WTC11 (cell line): ENCODE measurements at regions not wholly inside any gene's neighbourhood (a gene's known extent, or its start where the extent isn't known, plus 50 kb on each side); places are given as distances from the start of the nearest gene placed in this dataset.

ENCODE experiments used
- ATAC-seq: fragments of 200-7000 bp; cut with Tn5 transposase; 2 replicates; pipeline ENCODE4 v1.10.0; 2021; ENCODE audit warnings: mild to moderate bottlenecking, moderate library complexity
- CTCF ChIA-PET: fragments of 300-600 bp; sonication (Branson Sonifier 250); formaldehyde crosslinking; loops from one replicate; lab custom pipeline; 2021; ENCODE audit warnings: antibody characterized with exemption; lab: Charles Lee
- POLR2A ChIA-PET: fragments of 350-600 bp; sonication (Branson Sonifier 250); formaldehyde crosslinking; loops from one replicate; lab custom pipeline; 2021; ENCODE audit warnings: antibody characterized with exemption; lab: Charles Lee
- DNase-seq: peaks from one replicate; pipeline ENCODE4 v3.0.0; 2021; ENCODE audit warnings: low spot score
- H3K27ac Mint-ChIP-seq: 2 replicates; pipeline ENCODE4 v1.8.0; 2021; ENCODE audit warnings: mixed read lengths
- H3K27me3 Mint-ChIP-seq: 2 replicates; pipeline ENCODE4 v1.8.0; 2021; ENCODE audit warnings: low read depth, mild to moderate bottlenecking, moderate library complexity, mixed read lengths
- H3K36me3 Mint-ChIP-seq: 2 replicates; pipeline ENCODE4 v1.8.0; 2021; ENCODE audit warnings: mixed read lengths
- H3K4me1 Mint-ChIP-seq: 2 replicates; pipeline ENCODE4 v1.8.0; 2022; ENCODE audit warnings: mixed read lengths
- H3K4me3 Mint-ChIP-seq: 2 replicates; pipeline ENCODE4 v1.8.0; 2021; ENCODE audit warnings: mild to moderate bottlenecking, moderate library complexity, mixed read lengths
- H3K9me3 Mint-ChIP-seq: 2 replicates; pipeline ENCODE4 v1.8.0; 2021; ENCODE audit warnings: mixed read lengths
- ETV6 ChIP-seq: sonication (generic); formaldehyde crosslinking; IDR thresholded peaks from 2 replicates; pipeline ENCODE4 v1.8.1; 2022; ENCODE audit warnings: mild to moderate bottlenecking, missing genetic modification reagents
- NFATC4 ChIP-seq: fragments of 250-450 bp; sonication (Bioruptor Pico); IDR thresholded peaks from 2 replicates; pipeline ENCODE4 v1.9.0; 2021; ENCODE audit warnings: mild to moderate bottlenecking
- NFE2L1 ChIP-seq: sonication (generic); formaldehyde crosslinking; IDR thresholded peaks from 2 replicates; pipeline ENCODE4 v1.8.1; 2023; ENCODE audit warnings: missing genetic modification reagents
- NR1H2 ChIP-seq: sonication (generic); formaldehyde crosslinking; IDR thresholded peaks from 2 replicates; pipeline ENCODE4 v1.9.0; 2021; ENCODE audit warnings: mild to moderate bottlenecking, moderate library complexity, missing genetic modification reagents
- NR3C1 ChIP-seq: sonication (generic); formaldehyde crosslinking; conservative IDR thresholded peaks from 2 replicates; pipeline ENCODE4 v1.8.1; 2023; ENCODE audit warnings: low read depth, mild to moderate bottlenecking, missing genetic modification reagents
- OVOL2 ChIP-seq: fragments of 250-450 bp; sonication (Bioruptor Pico); IDR thresholded peaks from 2 replicates; pipeline ENCODE4 v1.9.0; 2021; ENCODE audit warnings: mild to moderate bottlenecking, borderline replicate concordance
- PRRX2 ChIP-seq: fragments of 250-450 bp; sonication (Bioruptor Pico); IDR thresholded peaks from 2 replicates; pipeline ENCODE4 v1.8.0; 2021; ENCODE audit warnings: mild to moderate bottlenecking
- TCF7 ChIP-seq: sonication (generic); formaldehyde crosslinking; IDR thresholded peaks from 2 replicates; pipeline ENCODE4 v1.8.0; 2022; ENCODE audit warnings: mild to moderate bottlenecking, low read depth, missing genetic modification reagents, moderate library complexity
- TEAD1 ChIP-seq: sonication (generic); formaldehyde crosslinking; IDR thresholded peaks from 2 replicates; pipeline ENCODE4 v1.8.0; 2022; ENCODE audit warnings: mild to moderate bottlenecking, missing genetic modification reagents
- ZBTB21 ChIP-seq: sonication (generic); formaldehyde crosslinking; IDR thresholded peaks from 2 replicates; pipeline ENCODE4 v1.8.1; 2023; ENCODE audit warnings: mild to moderate bottlenecking, missing genetic modification reagents, borderline replicate concordance
- TF ChIP-seq, protein P1 (sequence below): fragments of 250-450 bp; sonication (Bioruptor Pico); IDR thresholded peaks from 2 replicates; pipeline ENCODE4 v1.9.0; 2021; ENCODE audit warnings: mild to moderate bottlenecking
- TF ChIP-seq, protein P2 (sequence below): fragments of 250-450 bp; sonication (Bioruptor Pico); IDR thresholded peaks from 2 replicates; pipeline ENCODE4 v1.9.0; 2021; ENCODE audit warnings: moderate library complexity, mild to moderate bottlenecking, inconsistent platforms, borderline replicate concordance
- TF ChIP-seq, protein P3 (sequence below): fragments of 250-450 bp; sonication (Bioruptor Pico); conservative IDR thresholded peaks from 2 replicates; pipeline ENCODE4 v1.9.0; 2021; ENCODE audit warnings: mild to moderate bottlenecking
- TF ChIP-seq, protein P4 (sequence below): sonication (generic); formaldehyde crosslinking; IDR thresholded peaks from 2 replicates; pipeline ENCODE4 v1.8.1; 2023; ENCODE audit warnings: mild to moderate bottlenecking, missing genetic modification reagents
- TF ChIP-seq, protein P5 (sequence below): sonication (generic); formaldehyde crosslinking; IDR thresholded peaks from 2 replicates; pipeline ENCODE4 v1.8.0; 2023; ENCODE audit warnings: missing genetic modification reagents, mild to moderate bottlenecking, borderline replicate concordance
- TF ChIP-seq, protein P6 (sequence below): sonication (generic); formaldehyde crosslinking; conservative IDR thresholded peaks from 2 replicates; pipeline ENCODE4 v1.8.1; 2023; ENCODE audit warnings: mild to moderate bottlenecking, low read depth, missing genetic modification reagents, moderate library complexity
- TF ChIP-seq, protein P7 (sequence below): sonication (generic); formaldehyde crosslinking; IDR thresholded peaks from 2 replicates; pipeline ENCODE4 v1.8.0; 2022; ENCODE audit warnings: mild to moderate bottlenecking, missing genetic modification reagents
- TF ChIP-seq, protein P8 (sequence below): sonication (generic); formaldehyde crosslinking; IDR thresholded peaks from 2 replicates; pipeline ENCODE4 v1.8.1; 2022; ENCODE audit warnings: mild to moderate bottlenecking, moderate library complexity, missing genetic modification reagents

DNA sequence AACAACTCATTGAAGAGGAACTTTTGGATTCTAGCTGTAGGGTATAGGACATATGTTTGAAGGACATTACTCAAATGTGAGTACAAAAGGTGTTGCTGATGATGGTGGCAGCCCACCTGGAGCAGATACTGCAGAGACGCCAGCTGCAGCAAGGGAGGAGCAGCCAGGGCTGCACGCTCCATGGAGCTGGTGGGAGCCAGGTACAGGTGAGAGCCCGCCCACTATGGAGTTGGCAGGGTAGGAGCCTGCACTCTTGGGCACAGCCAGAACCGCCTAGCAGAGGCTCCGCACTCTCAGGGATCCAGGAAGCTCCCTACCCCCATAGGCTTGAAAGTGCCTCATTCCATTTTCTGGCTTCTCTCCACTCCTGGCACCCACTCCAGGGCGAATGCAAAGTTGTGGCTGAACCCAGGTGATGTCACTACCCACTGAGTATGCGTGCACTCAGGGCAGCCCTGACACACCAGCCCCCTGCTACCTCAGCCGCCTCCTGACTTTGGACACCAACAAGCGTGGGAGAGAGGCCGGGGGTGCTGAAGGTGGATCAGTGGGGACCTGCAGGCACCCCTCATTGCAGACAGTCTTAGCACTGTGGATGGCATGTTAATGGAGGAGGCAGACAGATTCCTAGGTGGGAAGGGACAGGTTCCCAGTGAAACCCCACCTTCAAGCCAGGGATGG, 761.1 kb downstream of the IPMK start:
- ATAC-seq (no peak; the same call in 1 of the 2 replicates), DNase-seq (no peak)
- ChIA-PET POLR2A (no interaction called here), CTCF (no interaction called here)
- H3K36me3 Mint-ChIP-seq = peaks cover 4% of the 10 kb centered on the region; the same call in 1 of the 2 replicates
- H3K9me3 Mint-ChIP-seq = peaks cover 10% of the 10 kb centered on the region
- peaks cover 6% of the 10 kb centered on the region for H3K4me1 Mint-ChIP-seq
- TF ChIP-seq ZBTB21 (no peak), NFATC4 (no peak), NFE2L1 (CRISPR knock-in tag) (no peak)
- no peak overlapping the region for H3K27ac Mint-ChIP-seq
- H3K27me3 Mint-ChIP-seq = no peaks in the 10 kb centered on the region
- no peak overlapping the region for H3K4me3 Mint-ChIP-seq

DNA sequence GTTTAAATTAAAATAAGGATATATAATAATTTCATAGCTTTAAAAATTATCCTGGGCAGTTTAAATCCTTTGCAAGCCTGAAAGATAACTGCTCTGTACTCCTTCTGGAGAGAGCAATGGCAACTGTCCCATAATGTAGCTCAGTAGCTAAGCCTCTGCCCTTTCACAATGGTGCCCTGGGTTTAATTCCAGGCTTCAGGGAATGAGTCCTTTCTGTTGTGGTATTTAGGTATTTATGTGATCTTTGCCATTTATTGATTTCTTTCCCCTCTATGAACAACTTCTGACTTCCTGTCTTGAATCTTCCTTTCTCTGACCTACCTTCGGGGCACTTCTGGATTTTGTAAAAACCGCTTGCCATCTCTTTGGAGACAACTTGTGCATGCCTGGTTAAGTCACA, 773.2 kb downstream of the IPMK start:
- CTCF ChIA-PET = no interaction called here
- Mint-ChIP-seq H3K36me3 (no peaks in the 10 kb centered on the region), H3K4me1 (no peaks in the 10 kb centered on the region), H3K9me3 (peaks cover 9% of the 10 kb centered on the region), H3K27ac (no peak overlapping the region), H3K4me3 (no peak overlapping the region), H3K27me3 (no peaks in the 10 kb centered on the region)
- DNase-seq (no peak), ATAC-seq (no peak)
- POLR2A ChIA-PET = no interaction called here
- TF ChIP-seq ETV6 (CRISPR knock-in tag) = no peak
- no peak for TF ChIP-seq ZBTB21
- TF ChIP-seq, protein P1, sequence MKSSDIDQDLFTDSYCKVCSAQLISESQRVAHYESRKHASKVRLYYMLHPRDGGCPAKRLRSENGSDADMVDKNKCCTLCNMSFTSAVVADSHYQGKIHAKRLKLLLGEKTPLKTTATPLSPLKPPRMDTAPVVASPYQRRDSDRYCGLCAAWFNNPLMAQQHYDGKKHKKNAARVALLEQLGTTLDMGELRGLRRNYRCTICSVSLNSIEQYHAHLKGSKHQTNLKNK = no peak
- TF ChIP-seq, protein P2, sequence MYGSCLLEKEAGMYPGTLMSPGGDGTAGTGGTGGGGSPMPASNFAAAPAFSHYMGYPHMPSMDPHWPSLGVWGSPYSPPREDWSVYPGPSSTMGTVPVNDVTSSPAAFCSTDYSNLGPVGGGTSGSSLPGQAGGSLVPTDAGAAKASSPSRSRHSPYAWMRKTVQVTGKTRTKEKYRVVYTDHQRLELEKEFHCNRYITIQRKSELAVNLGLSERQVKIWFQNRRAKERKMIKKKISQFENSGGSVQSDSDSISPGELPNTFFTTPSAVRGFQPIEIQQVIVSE (CRISPR knock-in tag) = no peak
- TF ChIP-seq OVOL2 (CRISPR knock-in tag) = no peak
- TF ChIP-seq, protein P3, sequence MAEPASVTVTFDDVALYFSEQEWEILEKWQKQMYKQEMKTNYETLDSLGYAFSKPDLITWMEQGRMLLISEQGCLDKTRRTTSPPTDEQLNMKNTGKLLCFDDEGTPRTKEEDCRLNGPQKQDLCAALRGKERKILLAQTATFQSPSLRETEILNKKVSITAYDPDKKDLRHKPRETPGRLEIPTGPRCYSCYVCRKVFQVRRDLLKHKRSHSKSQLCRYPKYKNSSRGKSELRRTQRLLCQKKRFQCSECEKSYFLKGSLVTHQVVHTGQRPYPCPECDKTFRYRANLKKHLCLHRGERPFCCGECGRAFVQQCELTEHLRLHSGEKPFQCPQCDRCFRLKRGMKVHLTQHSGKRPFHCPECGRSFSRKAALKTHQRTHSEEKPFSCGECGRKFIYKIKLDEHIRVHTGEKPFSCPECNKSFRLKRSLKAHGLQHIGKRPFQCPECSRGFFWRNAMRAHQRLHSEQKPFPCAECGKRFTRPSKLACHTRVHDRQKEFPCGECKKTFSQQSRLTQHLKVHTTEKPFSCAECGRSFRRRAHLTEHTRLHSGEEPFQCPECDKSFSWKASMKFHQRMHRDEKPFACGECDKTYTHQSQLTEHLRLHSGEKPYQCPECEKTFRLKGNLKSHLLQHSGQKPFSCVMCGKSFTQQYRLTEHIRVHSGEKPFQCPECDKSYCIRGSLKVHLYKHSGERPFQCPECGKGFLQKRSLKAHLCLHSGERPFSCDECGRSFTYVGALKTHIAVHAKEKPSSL (CRISPR knock-in tag) = no peak
- TF ChIP-seq NR1H2 (CRISPR knock-in tag) = no peak
- TF ChIP-seq PRRX2 = no peak

DNA sequence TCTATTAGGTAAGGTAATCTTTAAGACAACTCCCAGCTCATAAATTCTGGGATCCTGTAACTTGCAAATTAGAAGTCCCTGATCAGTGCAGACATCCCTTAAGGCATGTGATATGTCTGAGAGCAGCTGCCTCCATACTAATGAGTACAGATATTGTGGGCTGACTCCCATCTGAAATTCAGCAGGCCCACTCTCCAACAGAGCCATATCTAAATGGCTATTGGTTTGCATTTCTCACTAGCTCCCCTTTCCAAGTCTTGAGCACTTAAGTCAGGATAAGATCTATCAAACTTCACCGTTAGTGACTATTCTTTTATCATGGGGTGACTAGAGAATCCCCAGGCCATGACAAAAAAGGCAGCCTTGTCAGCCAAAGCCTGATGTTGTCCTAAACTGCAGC, 785.4 kb downstream of the IPMK start:
- POLR2A ChIA-PET = no interaction called here
- ATAC-seq = no peak
- TF ChIP-seq ETV6 (CRISPR knock-in tag) (no peak), NR3C1 (CRISPR knock-in tag) (no peak), TCF7 (CRISPR knock-in tag) (no peak), TEAD1 (CRISPR knock-in tag) (no peak)
- TF ChIP-seq, protein P4, sequence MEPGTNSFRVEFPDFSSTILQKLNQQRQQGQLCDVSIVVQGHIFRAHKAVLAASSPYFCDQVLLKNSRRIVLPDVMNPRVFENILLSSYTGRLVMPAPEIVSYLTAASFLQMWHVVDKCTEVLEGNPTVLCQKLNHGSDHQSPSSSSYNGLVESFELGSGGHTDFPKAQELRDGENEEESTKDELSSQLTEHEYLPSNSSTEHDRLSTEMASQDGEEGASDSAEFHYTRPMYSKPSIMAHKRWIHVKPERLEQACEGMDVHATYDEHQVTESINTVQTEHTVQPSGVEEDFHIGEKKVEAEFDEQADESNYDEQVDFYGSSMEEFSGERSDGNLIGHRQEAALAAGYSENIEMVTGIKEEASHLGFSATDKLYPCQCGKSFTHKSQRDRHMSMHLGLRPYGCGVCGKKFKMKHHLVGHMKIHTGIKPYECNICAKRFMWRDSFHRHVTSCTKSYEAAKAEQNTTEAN (CRISPR knock-in tag) = no peak
- TF ChIP-seq, protein P5, sequence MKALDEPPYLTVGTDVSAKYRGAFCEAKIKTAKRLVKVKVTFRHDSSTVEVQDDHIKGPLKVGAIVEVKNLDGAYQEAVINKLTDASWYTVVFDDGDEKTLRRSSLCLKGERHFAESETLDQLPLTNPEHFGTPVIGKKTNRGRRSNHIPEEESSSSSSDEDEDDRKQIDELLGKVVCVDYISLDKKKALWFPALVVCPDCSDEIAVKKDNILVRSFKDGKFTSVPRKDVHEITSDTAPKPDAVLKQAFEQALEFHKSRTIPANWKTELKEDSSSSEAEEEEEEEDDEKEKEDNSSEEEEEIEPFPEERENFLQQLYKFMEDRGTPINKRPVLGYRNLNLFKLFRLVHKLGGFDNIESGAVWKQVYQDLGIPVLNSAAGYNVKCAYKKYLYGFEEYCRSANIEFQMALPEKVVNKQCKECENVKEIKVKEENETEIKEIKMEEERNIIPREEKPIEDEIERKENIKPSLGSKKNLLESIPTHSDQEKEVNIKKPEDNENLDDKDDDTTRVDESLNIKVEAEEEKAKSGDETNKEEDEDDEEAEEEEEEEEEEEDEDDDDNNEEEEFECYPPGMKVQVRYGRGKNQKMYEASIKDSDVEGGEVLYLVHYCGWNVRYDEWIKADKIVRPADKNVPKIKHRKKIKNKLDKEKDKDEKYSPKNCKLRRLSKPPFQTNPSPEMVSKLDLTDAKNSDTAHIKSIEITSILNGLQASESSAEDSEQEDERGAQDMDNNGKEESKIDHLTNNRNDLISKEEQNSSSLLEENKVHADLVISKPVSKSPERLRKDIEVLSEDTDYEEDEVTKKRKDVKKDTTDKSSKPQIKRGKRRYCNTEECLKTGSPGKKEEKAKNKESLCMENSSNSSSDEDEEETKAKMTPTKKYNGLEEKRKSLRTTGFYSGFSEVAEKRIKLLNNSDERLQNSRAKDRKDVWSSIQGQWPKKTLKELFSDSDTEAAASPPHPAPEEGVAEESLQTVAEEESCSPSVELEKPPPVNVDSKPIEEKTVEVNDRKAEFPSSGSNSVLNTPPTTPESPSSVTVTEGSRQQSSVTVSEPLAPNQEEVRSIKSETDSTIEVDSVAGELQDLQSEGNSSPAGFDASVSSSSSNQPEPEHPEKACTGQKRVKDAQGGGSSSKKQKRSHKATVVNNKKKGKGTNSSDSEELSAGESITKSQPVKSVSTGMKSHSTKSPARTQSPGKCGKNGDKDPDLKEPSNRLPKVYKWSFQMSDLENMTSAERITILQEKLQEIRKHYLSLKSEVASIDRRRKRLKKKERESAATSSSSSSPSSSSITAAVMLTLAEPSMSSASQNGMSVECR (CRISPR knock-in tag) = no peak
- TF ChIP-seq, protein P6, sequence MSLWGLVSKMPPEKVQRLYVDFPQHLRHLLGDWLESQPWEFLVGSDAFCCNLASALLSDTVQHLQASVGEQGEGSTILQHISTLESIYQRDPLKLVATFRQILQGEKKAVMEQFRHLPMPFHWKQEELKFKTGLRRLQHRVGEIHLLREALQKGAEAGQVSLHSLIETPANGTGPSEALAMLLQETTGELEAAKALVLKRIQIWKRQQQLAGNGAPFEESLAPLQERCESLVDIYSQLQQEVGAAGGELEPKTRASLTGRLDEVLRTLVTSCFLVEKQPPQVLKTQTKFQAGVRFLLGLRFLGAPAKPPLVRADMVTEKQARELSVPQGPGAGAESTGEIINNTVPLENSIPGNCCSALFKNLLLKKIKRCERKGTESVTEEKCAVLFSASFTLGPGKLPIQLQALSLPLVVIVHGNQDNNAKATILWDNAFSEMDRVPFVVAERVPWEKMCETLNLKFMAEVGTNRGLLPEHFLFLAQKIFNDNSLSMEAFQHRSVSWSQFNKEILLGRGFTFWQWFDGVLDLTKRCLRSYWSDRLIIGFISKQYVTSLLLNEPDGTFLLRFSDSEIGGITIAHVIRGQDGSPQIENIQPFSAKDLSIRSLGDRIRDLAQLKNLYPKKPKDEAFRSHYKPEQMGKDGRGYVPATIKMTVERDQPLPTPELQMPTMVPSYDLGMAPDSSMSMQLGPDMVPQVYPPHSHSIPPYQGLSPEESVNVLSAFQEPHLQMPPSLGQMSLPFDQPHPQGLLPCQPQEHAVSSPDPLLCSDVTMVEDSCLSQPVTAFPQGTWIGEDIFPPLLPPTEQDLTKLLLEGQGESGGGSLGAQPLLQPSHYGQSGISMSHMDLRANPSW (CRISPR knock-in tag) = no peak
- TF ChIP-seq, protein P7, sequence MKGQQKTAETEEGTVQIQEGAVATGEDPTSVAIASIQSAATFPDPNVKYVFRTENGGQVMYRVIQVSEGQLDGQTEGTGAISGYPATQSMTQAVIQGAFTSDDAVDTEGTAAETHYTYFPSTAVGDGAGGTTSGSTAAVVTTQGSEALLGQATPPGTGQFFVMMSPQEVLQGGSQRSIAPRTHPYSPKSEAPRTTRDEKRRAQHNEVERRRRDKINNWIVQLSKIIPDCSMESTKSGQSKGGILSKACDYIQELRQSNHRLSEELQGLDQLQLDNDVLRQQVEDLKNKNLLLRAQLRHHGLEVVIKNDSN = no peak
- TF ChIP-seq, protein P8, sequence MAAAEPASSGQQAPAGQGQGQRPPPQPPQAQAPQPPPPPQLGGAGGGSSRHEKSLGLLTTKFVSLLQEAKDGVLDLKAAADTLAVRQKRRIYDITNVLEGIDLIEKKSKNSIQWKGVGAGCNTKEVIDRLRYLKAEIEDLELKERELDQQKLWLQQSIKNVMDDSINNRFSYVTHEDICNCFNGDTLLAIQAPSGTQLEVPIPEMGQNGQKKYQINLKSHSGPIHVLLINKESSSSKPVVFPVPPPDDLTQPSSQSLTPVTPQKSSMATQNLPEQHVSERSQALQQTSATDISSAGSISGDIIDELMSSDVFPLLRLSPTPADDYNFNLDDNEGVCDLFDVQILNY (CRISPR knock-in tag) = no peak

More for the DNA sequence above, 785.4 kb downstream of the IPMK start:
- Mint-ChIP-seq H3K4me1 (no peaks in the 10 kb centered on the region), H3K27me3 (no peaks in the 10 kb centered on the region; the same call in 1 of the 2 replicates), H3K9me3 (no peaks in the 10 kb centered on the region), H3K4me3 (no peak overlapping the region), H3K27ac (no peak overlapping the region), H3K36me3 (no peaks in the 10 kb centered on the region)
- CTCF ChIA-PET = no interaction called here
- no peak for DNase-seq
